NT2/D1 (cell line): ENCODE measurements at regions not wholly inside any gene's neighbourhood (a gene's known extent, or its start where the extent isn't known, plus 50 kb on each side); places are given as distances from the start of the nearest gene placed in this dataset.

ENCODE experiments used
- DNase-seq: peaks from one replicate; pipeline ENCODE4 v3.0.0-alpha.2; 2011; ENCODE audit warnings: low read depth, low spot score
- H3K27me3 ChIP-seq: 2 replicates; pipeline ENCODE4 v1.6.0; 2011; ENCODE audit warnings: mild to moderate bottlenecking; ENCODE audit not compliant: insufficient read length, insufficient read depth
- H3K36me3 ChIP-seq: 2 replicates; pipeline ENCODE4 v1.6.1; 2011; ENCODE audit warnings: mild to moderate bottlenecking, low read length, mixed read lengths; ENCODE audit not compliant: insufficient read depth, insufficient read length
- H3K4me1 ChIP-seq: 2 replicates; pipeline ENCODE4 v1.5.1; 2011; ENCODE audit not compliant: insufficient read depth, insufficient read length
- H3K4me3 ChIP-seq: 2 replicates; pipeline ENCODE4 v1.5.1; 2011; ENCODE audit warnings: low read depth; ENCODE audit not compliant: insufficient read length
- H3K9ac ChIP-seq: 2 replicates; pipeline ENCODE4 v1.6.0; 2011; ENCODE audit warnings: low read depth; ENCODE audit not compliant: insufficient read length
- H3K9me3 ChIP-seq: 2 replicates; pipeline ENCODE4 v1.5.1; 2011; ENCODE audit warnings: mild to moderate bottlenecking, low read length; ENCODE audit not compliant: insufficient read depth
- SUZ12 ChIP-seq: IDR thresholded peaks from 2 replicates; pipeline ENCODE4 v1.6.1; 2011; ENCODE audit not compliant: insufficient read length, insufficient read depth; ENCODE audit errors: extremely low read depth
- YY1 ChIP-seq: IDR thresholded peaks from 2 replicates; pipeline ENCODE4 v1.6.1; 2011; ENCODE audit not compliant: insufficient read length, insufficient read depth
- ZNF274 ChIP-seq: IDR thresholded peaks from 2 replicates; pipeline ENCODE4 v1.6.1; 2011; ENCODE audit warnings: mild to moderate bottlenecking, low read depth, low read length

GRCh38 chr11:119795231-119795630, 66.2 kb upstream of the NECTIN1 start:
- DNase-seq = no peak
- H3K9me3 ChIP-seq = no peaks in the 10 kb centered on the region
- H3K4me1 ChIP-seq = peaks cover 46% of the 10 kb centered on the region
- H3K36me3 ChIP-seq = no peaks in the 10 kb centered on the region
- H3K27me3 ChIP-seq = peaks cover 58% of the 10 kb centered on the region
- H3K9ac ChIP-seq = no peak overlapping the region
- no peak for TF ChIP-seq SUZ12
- no peak for TF ChIP-seq YY1
- no peak for TF ChIP-seq ZNF274
- H3K4me3 ChIP-seq = no peak overlapping the region

GRCh38 chr11:119794756-119795155, 65.8 kb upstream of the NECTIN1 start:
- H3K27me3 ChIP-seq = peaks cover 56% of the 10 kb centered on the region
- TF ChIP-seq SUZ12 (no peak), ZNF274 (no peak), YY1 (no peak)
- H3K4me1 ChIP-seq = peaks cover 46% of the 10 kb centered on the region
- H3K36me3 ChIP-seq = no peaks in the 10 kb centered on the region
- no peak overlapping the region for H3K4me3 ChIP-seq
- DNase-seq = no peak
- H3K9ac ChIP-seq = no peak overlapping the region
- no peaks in the 10 kb centered on the region for H3K9me3 ChIP-seq

GRCh38 chr11:119794141-119794665, 65.2 kb upstream of the NECTIN1 start:
- Histone ChIP-seq H3K4me3 (no peak overlapping the region), H3K9ac (no peak overlapping the region), H3K36me3 (no peaks in the 10 kb centered on the region), H3K27me3 (peaks cover 54% of the 10 kb centered on the region), H3K4me1 (peaks cover 46% of the 10 kb centered on the region), H3K9me3 (no peaks in the 10 kb centered on the region)
- no peak for DNase-seq
- TF ChIP-seq YY1 = no peak
- TF ChIP-seq ZNF274 = no peak
- no peak for TF ChIP-seq SUZ12

- Histone ChIP-seq H3K9me3 (no peaks in the 10 kb centered on the region), H3K36me3 (no peaks in the 10 kb centered on the region), H3K4me1 (peaks cover 43% of the 10 kb centered on the region), H3K9ac (no peak overlapping the region), H3K4me3 (no peak overlapping the region), H3K27me3 (peaks cover 46% of the 10 kb centered on the region)
- no peak for DNase-seq
- TF ChIP-seq YY1 (no peak), ZNF274 (no peak), SUZ12 (no peak)
These were observed 64.5 kb upstream of the NECTIN1 start for GRCh38 chr11:119793335-119793984.

- Histone ChIP-seq H3K27me3 (peaks cover 48% of the 10 kb centered on the region), H3K9ac (peak overlapping the region; percentile 42), H3K36me3 (no peaks in the 10 kb centered on the region), H3K9me3 (no peaks in the 10 kb centered on the region), H3K4me3 (no peak overlapping the region), H3K4me1 (peaks cover 37% of the 10 kb centered on the region)
- TF ChIP-seq YY1 (no peak), ZNF274 (no peak), SUZ12 (no peak)
- DNase-seq = no peak
These were observed 62.7 kb upstream of the NECTIN1 start for GRCh38 chr11:119791701-119792151.

GRCh38 chr11:119791047-119791446, 62.0 kb upstream of the NECTIN1 start:
- H3K9me3 ChIP-seq = no peaks in the 10 kb centered on the region
- peaks cover 42% of the 10 kb centered on the region for H3K27me3 ChIP-seq
- H3K4me3 ChIP-seq = no peak overlapping the region
- peak overlapping the region; percentile 42 for H3K9ac ChIP-seq
- no peak for DNase-seq
- no peaks in the 10 kb centered on the region for H3K36me3 ChIP-seq
- peaks cover 35% of the 10 kb centered on the region for H3K4me1 ChIP-seq
- no peak for TF ChIP-seq SUZ12
- no peak for TF ChIP-seq YY1
- TF ChIP-seq ZNF274 = no peak

- peaks cover 30% of the 10 kb centered on the region for H3K4me1 ChIP-seq
- H3K9ac ChIP-seq = no peak overlapping the region
- H3K27me3 ChIP-seq = peaks cover 36% of the 10 kb centered on the region
- TF ChIP-seq ZNF274 = no peak
- no peak for TF ChIP-seq SUZ12
- TF ChIP-seq YY1 = no peak
- DNase-seq = no peak
- H3K9me3 ChIP-seq = no peaks in the 10 kb centered on the region
- H3K36me3 ChIP-seq = no peaks in the 10 kb centered on the region
- no peak overlapping the region for H3K4me3 ChIP-seq
These were observed 61.5 kb upstream of the NECTIN1 start for GRCh38 chr11:119790476-119790875.
